ENCODE measurements at regions not wholly inside any gene's neighbourhood (a gene's known extent, or its start where the extent isn't known, plus 50 kb on each side); places are given as distances from the start of the nearest gene placed in this dataset.

DNA sequence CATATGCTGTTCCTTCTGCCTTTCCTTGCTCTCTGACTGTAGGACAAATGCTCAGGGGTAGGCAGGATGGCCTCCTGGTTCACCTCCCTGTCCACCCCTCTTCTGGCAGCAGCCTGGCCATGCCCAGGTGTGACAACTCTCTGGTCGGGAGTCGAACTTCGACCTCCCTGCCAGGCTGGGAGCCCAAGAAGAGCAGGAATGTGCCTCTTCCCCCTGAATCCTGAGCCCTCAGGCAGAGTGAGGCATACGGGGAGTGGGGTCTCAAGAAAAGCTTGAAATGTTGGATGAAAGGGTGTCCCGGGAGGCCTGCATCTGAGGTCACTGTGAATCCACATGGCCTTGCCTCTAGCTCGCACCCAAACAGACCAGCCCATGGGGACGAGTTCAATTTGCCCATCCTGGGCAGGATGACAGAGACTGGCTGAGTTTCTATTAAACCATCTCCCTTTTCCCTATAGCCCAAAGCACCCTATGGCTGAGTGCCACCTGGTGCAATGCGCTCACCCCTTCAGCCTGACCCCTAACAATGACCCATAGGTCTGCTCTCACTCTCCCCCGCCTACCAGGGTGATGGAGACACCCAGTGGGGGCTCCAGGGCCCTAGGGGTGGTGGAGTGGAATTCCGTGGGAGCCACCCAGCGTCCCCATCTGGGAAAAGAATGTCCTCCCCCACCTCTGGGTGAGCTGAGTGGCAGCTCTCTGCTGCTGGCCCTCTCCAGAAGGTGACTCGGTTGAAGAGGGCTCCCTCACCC, 52.9 kb upstream of the DIO3 start:
- TF ChIP-seq, protein P1, sequence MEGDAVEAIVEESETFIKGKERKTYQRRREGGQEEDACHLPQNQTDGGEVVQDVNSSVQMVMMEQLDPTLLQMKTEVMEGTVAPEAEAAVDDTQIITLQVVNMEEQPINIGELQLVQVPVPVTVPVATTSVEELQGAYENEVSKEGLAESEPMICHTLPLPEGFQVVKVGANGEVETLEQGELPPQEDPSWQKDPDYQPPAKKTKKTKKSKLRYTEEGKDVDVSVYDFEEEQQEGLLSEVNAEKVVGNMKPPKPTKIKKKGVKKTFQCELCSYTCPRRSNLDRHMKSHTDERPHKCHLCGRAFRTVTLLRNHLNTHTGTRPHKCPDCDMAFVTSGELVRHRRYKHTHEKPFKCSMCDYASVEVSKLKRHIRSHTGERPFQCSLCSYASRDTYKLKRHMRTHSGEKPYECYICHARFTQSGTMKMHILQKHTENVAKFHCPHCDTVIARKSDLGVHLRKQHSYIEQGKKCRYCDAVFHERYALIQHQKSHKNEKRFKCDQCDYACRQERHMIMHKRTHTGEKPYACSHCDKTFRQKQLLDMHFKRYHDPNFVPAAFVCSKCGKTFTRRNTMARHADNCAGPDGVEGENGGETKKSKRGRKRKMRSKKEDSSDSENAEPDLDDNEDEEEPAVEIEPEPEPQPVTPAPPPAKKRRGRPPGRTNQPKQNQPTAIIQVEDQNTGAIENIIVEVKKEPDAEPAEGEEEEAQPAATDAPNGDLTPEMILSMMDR (IDR thresholded peaks at IDR 0.05): no peak
- TF ChIP-seq, protein P2, sequence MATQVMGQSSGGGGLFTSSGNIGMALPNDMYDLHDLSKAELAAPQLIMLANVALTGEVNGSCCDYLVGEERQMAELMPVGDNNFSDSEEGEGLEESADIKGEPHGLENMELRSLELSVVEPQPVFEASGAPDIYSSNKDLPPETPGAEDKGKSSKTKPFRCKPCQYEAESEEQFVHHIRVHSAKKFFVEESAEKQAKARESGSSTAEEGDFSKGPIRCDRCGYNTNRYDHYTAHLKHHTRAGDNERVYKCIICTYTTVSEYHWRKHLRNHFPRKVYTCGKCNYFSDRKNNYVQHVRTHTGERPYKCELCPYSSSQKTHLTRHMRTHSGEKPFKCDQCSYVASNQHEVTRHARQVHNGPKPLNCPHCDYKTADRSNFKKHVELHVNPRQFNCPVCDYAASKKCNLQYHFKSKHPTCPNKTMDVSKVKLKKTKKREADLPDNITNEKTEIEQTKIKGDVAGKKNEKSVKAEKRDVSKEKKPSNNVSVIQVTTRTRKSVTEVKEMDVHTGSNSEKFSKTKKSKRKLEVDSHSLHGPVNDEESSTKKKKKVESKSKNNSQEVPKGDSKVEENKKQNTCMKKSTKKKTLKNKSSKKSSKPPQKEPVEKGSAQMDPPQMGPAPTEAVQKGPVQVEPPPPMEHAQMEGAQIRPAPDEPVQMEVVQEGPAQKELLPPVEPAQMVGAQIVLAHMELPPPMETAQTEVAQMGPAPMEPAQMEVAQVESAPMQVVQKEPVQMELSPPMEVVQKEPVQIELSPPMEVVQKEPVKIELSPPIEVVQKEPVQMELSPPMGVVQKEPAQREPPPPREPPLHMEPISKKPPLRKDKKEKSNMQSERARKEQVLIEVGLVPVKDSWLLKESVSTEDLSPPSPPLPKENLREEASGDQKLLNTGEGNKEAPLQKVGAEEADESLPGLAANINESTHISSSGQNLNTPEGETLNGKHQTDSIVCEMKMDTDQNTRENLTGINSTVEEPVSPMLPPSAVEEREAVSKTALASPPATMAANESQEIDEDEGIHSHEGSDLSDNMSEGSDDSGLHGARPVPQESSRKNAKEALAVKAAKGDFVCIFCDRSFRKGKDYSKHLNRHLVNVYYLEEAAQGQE (IDR thresholded peaks at IDR 0.05; ENCODE audit: insufficient read depth in 1 of 2, low read depth in 2 of 2, low read length in 1 of 2): no peak
- TF ChIP-seq TCF7L2 (IDR thresholded peaks at IDR 0.05; ENCODE audit: low read depth, low read length) (no peak), POLR2AphosphoS5 (IDR thresholded peaks at IDR 0.05; ENCODE audit: low read depth, low read length) (no peak), SIN3A (IDR thresholded peaks at IDR 0.05; ENCODE audit: borderline replicate concordance, insufficient read depth, low read depth, low read length) (no peak)

Measured in Panc1 (cell line).